Superior temporal gyrus (tissue), 1 donor: ENCODE measurements at regions not wholly inside any gene's neighbourhood (a gene's known extent, or its start where the extent isn't known, plus 50 kb on each side); places are given as distances from the start of the nearest gene placed in this dataset.
"Not testable (repeated sequence)": the region's sequence is repeated elsewhere in the genome, so short reads cannot be mapped to it uniquely, and the experiment has no call there.

Experiments used
- DNase-seq: peaks from one replicate; pipeline ENCODE4 v3.0.0-alpha.2; 2016; ENCODE audit errors: extremely low spot score

DNA sequence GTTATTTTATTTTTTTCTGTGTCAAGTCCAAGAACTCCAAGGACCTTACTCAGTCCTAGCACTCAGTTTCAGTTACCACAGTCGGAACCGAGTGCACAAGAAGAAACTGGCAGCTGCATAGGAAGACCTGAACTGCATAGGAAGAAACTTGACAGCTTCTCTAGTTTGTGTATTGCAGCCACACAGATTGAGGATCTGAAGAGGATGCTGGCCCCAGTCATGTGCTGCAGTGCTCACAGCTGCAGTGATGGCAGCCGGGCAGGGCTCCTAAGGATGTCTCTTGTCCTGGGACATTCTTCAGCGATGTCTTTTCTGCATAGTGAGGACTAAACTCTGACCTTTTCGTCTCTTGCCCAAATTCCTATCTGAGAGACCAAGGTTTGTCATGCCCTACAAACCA lies 261.2 kb downstream of the STIM2 start:
- no peak for DNase-seq

DNA sequence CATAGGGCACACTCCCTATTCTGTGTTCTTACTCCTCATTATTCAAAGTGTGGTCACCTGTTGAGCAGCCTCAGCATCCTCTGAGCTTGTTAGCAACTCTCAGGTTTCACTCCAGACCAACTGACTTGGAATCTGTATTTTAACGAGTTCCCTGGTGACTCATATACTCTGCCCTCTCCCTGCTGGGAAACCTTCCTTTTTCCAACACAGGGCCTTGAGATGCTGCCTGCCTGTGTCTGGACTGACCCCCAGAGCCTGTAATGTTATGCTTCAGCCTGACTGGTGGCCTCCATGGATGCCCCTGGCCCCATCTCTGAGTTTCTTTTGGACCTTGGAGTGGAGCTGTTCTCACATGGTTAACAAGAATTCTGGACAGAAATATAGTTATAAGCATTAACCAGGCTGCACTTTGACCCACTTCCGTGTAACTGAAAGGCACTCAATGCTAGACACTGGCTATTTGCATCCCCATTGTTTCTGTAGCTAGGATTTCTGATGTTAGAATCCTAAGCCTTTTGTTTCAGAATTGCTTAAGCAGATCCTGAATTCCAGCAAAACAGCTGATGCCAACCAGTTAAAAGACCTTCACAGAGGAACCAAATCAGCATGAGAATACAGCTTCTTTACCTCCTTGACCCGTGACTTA lies 262.6 kb downstream of the STIM2 start:
- no peak for DNase-seq

DNA sequence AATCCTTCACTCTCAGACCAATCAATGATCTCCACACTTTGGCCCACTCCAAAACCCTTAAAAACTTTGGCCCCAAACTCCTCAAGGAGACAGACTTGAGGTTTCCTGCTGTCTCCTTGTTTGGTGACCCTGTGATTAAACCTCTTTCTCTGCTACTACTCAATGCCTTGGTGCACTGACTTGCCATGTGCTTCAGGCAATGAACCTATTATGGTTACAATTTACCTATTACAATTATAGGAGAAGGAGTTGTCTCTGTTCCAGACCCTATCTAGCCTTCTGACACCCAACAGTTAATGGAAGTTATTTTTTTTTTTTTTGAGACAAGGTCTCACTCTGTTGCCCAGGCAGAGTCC lies 263.1 kb downstream of the STIM2 start:
- DNase-seq, result no peak

DNA sequence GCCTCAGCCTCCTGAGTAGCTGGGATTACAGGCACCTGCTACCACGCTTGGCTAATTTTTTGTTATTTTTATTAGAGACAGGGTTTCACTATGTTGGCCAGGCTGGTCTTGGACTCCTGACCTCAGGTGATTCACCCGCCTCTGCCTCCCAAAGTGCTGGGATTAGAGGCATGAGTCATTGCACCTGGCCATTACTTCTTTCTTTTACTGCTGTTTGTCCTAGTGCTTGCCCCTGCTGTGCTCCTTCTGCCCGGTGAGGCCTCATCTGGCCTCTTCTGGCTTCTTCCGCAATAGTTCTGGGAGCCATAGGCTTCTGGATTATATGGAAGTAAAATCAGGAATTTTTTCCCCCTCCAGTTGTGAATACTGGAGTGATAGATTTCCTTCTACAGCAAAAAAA lies 266.3 kb downstream of the STIM2 start:
- DNase-seq, result not testable (repeated sequence)

DNA sequence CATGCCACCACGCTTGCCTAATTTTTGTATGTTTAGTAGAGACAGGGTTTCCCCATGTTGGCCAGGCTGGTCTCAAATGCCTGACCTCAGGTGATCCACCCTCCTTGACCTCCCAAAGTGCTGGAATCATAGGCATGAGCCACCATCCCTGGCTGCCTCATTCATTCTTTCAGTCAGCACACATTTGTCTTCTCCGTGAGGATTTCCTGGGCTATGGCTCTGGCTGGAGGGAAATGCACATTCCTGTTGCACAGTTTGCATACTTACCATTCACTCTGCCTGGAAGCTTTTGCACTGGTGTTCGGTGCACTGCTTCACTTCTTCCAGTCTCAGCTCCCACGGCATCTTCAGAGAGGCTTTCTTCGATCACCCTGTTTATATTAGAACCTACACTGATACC lies 267.8 kb downstream of the STIM2 start:
- DNase-seq, result no peak

DNA sequence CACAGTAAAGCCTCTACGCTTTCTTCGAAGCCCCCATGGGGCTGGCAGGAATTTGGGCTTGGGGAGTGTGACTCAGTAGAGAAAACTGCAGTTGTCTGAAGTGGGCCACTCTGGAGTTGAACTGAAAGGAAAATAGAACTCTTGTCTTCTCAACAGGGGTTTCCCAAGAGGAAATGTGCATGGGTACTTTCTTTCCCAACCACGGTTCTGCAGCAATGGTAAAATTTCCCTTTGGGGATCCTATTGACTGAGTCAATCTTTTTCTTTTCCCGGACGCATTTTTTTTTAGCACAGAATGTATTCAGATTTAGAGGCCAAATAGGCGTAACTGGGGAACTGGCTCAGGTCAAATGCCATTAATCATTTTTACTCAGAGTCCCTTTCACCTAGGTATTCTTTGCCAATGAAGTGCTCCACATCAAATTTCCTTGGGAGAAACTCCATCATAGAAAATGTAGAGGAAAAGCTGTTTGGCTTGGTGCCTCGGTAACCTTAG lies 269.3 kb downstream of the STIM2 start:
- no peak for DNase-seq

DNA sequence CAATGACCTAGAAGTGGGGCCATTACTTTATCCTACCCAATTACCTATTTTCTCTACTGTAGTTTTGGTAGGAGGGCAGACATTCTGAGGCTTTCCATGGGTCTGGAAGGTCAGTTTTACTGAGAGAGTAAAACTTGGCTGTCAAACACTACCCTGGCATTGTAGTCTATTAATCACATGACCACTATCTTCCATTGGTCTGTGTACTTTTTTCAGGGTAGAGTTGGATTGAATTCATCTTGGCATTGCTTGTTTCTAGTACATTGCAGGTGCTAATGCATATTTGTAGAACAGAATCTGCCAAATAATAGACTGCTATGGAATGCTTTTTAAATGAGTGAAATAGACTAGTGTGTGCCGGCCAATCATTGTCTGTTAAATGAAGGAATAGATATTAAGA lies 271.9 kb downstream of the STIM2 start:
- no peak for DNase-seq

DNA sequence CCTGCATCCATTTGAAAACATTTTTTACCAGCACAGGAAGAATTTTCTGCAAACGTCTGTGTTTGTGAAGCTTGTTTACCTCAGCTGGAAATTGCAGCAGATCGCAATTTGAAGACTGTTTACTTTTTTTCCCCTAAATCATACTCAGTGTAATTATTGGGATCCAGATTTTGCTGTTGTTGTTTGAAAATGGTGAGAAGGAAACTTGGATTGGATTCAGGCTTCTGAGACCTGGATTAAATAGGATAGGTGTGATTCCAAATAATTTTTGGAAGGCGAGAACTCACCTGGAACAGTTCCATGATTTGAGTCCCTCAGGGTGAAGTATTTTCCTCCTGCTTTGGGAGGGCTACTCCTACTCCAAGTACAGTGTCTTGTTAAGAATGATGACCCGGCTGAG lies 279.8 kb downstream of the STIM2 start:
- no peak for DNase-seq

DNA sequence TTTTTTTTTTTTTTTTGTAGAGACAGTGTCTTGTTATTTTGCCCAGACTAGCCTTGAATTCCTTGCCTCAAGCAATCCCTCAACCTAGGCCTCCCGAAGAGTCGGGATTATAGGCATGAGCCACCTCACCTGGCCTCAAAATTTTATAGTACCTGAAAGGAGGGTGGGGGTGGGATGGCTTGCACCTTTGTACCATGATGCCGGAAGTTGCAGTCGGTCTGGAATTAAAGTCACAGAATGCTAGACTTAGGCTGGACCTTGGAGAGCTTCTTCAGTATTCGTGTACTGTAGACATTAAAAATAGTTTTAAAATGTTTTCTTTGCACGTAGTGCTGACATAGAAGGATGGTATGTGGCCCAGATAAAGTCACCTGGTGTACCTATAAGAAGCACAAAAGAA lies 280.9 kb downstream of the STIM2 start:
- DNase-seq, result no peak

DNA sequence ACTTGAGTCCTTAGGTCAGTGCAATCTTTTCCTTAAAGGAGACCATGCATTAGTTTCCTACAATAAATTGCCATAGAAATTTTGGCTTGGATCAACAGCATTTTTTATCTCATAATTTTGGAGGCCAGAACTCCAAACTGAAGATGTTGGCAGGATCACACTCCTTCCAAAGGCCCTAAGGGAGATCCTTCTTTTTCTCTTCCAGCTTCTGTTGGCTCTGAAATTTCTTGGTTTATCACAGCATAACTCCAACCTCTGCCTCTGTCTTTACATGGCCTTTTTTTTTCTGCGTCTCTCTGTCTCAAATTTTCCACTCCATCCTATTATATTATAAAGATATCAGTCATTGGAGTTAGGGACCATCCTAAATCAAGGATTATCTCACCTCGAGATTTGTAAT lies 282.2 kb downstream of the STIM2 start:
- no peak for DNase-seq

DNA sequence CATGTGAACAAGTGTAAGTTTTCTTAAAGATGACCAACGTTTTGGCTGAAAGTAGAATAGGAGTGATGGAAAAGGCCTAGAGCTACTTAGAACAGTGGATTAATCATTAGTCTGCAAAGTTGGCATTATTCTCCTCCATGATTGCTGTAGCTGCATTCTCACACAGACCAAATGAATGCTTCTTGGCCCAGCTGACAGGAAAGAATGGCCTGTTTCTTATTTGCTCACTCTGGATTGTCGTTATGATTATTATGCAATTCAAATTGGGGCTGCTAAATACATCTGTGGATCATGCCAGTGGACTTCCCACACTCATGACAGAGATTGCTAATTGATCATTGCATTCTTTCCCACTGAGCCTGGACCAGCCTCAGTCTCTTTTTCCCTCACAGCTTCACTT lies 285.0 kb downstream of the STIM2 start:
- no peak for DNase-seq

DNA sequence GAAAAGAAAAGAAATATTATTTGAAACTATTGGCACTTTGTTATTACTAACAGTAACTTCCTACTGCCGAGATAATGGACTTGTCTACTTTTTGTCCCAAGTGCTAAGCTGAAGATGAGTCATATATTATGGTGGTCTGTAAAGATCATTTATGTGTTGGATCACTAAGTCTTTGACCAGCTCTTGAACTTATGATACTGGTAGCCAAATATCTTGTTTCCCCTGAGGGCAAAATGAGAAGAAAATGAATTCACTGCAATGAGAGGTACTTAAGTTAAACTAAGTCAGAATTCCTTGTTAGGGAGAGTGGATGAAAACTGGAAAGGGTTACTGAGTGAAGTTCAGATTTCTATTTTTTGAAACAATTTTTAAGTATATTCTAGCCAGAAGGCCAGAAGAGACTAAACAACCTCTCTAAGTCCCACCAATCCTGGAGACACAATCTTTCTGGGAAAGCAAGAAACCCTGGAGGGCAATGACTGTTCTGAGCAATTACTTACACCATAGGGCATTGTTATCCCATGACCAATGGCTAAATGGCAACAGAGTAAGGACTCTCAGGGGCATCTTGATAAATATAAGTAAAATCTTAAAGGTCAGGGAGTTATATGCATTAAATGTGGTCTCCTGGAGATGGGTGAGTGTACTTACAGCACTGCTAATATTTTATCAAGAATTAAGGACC lies 287.7 kb downstream of the STIM2 start:
- DNase-seq, result no peak

DNA sequence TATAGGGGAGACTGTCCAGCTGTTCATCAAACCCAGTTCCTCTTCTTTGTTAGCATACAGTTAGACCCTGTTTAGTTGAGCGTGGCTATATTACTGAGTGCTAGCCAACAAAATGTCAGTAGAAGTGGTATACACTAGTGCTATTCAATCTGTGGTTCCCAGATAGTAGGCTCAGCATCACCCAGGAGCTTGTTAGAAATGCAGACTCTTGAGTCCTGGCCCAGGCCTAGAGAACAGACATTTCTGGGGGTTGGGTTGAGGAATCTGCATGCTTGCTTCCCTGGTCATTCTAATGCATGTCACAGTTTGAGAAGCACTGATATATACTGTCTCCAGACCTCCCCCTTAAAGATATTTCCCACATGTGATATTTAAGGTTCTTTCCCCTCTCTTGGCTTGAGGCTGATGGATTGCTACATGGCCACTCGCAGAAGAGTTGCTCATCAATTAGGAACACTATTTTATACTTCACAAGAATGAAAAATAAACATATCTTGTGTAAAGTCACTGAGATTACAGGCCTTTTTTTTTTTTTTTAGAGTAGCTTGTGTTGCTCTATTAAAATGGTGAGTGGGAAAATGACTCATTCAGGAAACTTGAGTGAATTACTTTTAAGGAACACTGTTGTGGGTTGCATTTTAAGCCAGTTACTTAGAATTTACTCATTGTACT lies 289.0 kb downstream of the STIM2 start:
- DNase-seq, result no peak

DNA sequence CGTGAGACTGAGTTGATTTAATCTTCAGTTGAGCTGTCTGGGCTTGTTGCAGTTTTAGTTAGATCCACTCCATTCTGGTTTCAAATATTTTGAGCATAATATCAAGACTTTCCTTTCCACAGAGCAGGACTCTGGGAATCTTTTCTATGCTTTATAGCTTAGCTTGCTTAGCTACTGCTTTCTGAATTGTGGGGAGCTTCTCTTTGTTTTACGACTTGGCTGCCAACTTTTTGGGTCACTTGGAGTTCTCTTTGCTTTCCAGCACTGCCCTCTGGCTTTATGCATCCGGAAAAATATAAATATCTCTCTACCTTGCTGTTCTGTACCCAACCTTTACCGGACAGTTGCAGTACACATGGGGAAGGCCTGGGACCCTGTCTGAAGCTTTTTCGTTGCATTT lies 292.1 kb downstream of the STIM2 start:
- DNase-seq, result no peak

DNA sequence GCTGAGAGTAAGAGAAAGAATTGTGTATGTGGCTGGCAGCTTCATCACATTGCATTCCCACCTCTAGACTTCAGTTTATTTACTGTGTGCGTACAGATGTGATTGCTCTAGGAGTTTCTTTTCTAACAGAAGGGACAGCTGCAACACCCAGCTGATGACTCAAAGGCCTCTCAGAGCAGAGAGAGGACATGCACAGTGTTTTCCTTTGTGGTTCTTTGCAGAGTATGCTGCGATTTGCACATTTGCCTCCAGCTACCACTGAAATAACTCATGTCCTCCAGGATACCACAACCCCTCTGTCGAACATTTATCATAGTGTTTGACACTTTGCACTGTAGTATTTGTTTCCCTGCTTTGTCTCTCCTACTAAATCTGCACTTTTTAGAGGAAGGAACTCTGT lies 294.1 kb downstream of the STIM2 start:
- DNase-seq, result no peak

DNA sequence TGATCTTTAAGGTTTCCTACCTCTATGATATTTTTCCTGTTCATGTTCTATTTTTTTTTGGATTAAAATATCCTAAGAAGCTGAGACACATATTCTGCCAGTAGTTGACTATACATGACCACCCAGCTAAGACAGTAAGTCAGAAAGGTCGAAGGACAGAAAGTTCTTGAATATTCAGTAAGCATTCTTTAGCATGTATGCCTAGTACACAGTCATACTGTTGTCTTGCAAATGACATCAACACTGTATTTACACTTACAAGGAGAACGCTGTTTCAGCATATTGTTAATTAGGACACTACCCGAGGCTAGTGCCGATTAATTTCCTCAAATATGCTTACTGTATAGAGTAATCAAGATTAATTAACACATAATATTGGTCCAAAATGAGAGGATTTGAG lies 300.6 kb downstream of the STIM2 start:
- no peak for DNase-seq

DNA sequence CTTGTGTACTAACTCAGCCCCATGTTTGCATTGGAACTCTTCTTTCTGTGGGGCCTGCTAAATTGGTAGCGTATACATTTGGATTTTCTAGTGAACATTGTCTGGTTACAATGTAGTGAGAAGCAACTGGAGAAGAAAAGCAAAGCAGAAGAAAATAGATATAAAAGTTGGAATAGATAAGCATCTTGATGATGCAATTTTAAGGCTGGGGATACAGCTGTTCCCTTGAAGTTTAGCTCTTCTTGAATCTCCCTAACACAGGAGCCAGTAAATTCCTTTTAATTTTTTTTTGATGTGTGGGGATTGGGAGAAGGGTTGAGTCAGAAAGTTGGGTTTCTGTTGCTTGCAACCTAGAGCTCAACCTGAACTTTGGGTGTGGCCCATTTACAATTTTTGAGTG lies 308.1 kb downstream of the STIM2 start:
- no peak for DNase-seq

DNA sequence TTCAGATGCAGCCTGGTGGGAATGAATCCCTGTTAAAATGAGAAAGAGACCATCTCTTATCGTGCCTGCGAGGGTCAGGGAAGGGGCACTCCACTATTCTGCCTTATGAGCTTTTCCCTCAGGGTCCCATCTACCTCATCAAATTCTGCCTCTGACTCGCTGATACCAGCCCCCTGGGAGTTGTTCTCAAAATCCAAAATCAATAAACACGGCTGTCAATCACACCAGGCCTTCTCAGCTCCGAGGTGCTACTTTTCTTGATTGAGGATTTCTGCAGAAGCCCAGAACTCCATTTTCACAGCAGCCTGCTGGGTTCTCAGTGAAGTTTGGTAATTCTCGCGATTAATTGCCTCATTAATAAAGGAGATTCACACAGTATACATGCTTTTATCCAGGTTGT lies 312.6 kb downstream of the STIM2 start:
- no peak for DNase-seq

DNA sequence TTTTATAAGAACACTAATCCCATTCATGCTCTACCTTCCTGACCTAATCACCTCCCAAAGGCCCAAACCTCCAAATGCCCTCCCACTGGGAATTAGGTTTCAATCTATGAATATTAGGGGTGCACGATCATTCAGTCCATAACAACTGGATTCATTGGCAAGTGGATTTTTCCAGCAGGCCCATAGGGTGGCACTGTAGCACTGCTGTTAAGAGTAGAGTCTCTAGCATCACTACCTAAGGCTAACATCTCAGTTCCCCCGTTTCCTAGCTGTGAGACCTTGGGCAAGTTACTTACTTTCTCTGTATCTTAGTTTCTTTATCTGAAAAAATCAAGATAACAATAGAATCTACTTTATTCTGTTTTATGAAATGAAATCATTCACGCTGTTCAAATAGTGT lies 315.8 kb downstream of the STIM2 start:
- peak; percentile 57 for DNase-seq

DNA sequence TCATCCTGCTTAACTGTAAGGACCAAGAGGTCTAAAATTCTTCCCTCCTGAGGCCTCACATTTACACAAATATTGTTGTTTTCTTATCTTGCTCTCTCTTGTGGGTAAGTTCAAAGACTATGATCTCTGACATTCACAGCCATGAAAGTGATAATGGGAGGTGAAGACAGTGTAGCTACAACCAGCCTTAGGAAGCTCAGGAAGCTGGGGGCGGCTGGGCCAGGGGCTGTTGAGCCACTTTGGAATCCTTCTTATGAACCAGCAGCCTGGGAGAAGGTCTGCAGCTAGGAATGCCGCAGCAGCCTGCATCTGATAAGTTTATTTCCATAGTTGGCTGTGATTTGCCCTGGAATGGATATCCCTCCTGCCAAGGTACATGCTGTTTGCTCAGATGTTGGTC lies 316.2 kb downstream of the STIM2 start:
- DNase-seq, result no peak

DNA sequence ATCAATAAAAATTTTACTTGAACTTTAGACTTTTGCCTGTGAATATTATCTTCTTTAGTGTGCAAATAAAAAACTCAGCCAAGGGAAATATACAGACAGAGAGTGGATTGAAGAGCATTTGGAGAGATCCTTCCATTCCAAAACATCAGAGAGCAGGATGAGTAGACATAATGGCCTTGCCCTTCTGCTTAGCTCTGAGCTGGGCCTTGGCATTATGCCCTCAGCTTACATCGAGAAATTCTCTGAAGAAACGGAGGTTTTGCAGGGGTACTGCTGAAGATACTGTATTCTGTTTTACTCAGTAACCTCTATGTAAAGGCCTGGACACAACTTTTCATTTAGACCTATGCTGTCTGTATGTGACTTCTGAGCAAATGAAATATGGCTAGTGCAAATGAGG lies 317.4 kb downstream of the STIM2 start:
- no peak for DNase-seq

DNA sequence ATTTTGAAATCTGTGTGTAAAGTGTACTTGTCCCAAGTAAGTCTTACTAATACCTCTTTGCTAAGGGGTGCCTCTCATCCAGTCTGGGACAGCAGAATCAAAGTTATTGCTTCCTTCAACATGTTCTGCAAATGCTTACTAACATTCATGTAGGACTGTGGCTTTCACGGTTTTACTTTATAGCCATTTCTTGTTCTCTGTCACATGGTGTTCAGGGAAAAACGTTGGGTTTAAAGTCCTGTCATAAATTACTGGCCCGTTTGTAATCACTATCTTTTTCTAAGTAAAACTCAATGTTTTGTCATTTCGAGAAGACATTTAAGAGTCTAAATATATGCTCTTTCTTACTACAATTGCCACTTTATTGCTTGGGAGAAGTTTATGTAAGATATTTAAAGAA lies 321.1 kb downstream of the STIM2 start:
- DNase-seq, result no peak

DNA sequence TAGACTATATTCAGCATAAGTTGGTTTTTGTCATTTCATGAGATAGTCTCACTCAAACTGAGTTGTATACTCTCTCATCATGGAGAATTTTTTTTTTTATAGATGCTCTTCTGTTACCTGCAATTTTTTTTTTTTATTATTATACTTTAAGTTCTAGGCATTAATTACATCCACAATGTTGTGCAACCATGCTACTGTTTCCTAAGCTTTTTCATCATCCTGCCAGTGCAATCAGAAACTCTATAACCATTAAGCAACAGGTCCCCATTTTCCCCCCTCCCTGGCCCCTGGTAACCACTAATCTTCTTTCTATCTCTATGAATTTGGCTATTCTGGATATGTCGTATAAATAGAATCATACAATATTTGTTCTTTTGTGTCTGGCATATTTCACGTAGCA lies 321.6 kb downstream of the STIM2 start:
- no peak for DNase-seq
